ENCODE measurements at regions not wholly inside any gene's neighbourhood (a gene's known extent, or its start where the extent isn't known, plus 50 kb on each side); places are given as distances from the start of the nearest gene placed in this dataset.
"Not testable (repeated sequence)": the region's sequence is repeated elsewhere in the genome, so short reads cannot be mapped to it uniquely, and the experiment has no call there.

- TF ChIP-seq CTCF (IDR thresholded peaks at IDR 0.05; ENCODE audit: insufficient read depth, low read length, poor library complexity, severe bottlenecking); EZH2phosphoT487 (conservative IDR thresholded peaks at IDR 0.05; ENCODE audit: low read length): not testable (repeated sequence)
These were observed 599.0 kb upstream of the GRIN3A start for GRCh38 chr9:102337471-102337870.
